Fibroblast of skin of back (primary cell): ENCODE measurements at regions not wholly inside any gene's neighbourhood (a gene's known extent, or its start where the extent isn't known, plus 50 kb on each side); places are given as distances from the start of the nearest gene placed in this dataset.
"Not testable (repeated sequence)": the region's sequence is repeated elsewhere in the genome, so short reads cannot be mapped to it uniquely, and the experiment has no call there.

Experiments
- DNase-seq: peaks from one replicate; pipeline ENCODE4 v3.0.0-alpha.2; 2013

GRCh38 chr7:16369855-16370254 is 51.5 kb downstream of the CRPPA start:
- DNase-seq = no peak

- not testable (repeated sequence) for DNase-seq
These were observed 52.0 kb downstream of the CRPPA start for GRCh38 chr7:16369309-16369708.

- no peak for DNase-seq
These were observed 52.5 kb downstream of the CRPPA start for GRCh38 chr7:16368885-16369284.

DNA sequence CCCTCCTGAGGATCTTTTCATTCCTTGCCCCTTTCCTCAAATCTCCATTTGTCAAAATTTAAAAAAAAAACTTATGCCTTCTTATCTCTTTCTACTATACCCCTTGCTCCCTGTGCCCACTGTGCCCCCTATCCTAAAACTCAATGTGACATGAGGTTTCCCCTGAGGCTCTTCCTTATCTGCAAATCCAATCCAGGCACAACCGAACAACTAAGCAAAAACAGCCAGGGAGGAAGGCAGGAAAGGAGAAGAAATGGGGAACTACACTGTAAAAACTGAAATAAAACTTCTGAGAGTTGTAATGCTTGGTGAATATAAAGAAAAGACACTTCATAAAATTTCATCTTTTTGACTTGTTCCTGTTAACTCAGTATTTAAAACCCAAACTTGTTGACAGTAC is 54.2 kb downstream of the CRPPA start:
- no peak for DNase-seq

DNA sequence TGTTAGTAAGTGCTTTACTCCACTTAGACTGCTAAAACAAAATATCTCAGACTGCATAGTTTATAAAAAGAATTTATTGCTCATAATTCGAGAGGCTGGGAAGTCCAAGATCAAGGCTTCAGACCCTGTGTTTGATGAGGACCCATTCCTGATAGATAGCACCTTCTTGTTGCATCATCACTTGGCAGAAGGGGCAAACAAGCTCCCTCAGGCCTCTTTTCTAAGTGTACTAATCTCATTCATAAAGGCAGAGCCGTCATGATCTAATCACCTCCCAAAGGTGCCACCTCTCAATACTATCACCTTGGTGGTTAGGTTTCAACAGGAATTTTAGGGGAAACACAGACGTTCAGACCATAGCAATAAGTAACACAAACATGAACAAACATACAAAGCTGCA is 55.4 kb downstream of the CRPPA start:
- no peak for DNase-seq

- no peak for DNase-seq
These were observed 56.2 kb downstream of the CRPPA start for GRCh38 chr7:16365177-16365576.

GRCh38 chr7:16359216-16359615 is 62.1 kb downstream of the CRPPA start:
- DNase-seq = no peak

DNA sequence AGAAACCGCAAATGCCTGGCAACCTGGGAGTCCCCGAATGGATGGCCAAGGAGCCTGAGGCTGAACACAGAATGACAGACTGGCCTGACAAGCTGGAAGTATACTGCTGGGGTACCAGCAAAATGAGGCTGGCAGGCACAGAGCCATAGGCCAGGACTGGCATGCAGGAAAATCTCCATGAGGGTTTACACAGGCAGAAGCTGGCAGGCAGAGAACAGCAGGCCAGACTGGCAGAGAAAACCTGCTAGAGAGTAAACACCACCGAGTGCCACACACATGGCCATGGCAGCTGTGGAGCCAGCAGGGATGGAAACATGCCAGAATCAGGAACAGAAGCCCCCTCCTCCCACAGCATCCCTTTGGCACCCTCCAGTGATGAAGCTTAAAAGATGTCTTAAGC is 63.4 kb downstream of the CRPPA start:
- DNase-seq = no peak

DNA sequence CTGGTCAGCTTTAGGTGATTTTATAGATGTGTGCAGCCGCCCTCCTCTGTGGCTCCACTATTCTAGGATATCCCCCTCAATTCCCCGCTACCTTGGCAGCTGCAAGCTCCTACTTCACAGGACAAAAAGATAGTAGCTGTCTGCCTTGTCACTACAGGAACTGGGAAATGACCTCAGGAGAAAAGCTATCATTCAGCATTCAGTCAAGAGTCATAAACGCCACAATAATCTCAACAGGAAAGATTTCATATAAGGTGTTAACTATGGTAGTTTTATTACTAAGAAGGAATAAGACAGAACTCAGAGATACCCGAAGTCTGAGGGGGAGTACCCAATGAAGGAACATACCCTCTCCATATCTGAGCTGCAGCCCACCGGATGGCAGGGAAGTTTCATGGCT is 63.9 kb downstream of the CRPPA start:
- DNase-seq = no peak

GRCh38 chr7:16356301-16356958 is 64.9 kb downstream of the CRPPA start:
- DNase-seq = peak; percentile 70

DNA sequence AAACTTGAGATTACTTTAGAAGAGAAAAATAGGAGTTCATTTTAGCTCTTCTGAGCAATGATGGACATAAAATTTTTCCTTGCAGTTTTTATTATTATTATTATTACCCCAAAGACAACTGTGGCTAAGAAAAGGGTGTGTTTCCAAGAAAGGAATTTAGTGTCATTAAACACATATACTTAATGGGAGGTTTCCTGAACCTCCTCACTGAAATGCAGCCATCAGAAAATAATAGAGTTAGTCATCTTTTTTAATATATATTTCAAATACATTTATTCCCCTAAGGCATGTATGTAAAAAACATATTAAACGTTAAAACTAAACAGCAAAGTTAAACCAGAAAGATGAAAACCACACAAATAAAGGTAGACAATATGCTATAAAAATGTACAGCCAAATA is 66.8 kb downstream of the CRPPA start:
- DNase-seq = no peak

- no peak for DNase-seq
These were observed 68.1 kb downstream of the CRPPA start for GRCh38 chr7:16353226-16353625.

DNA sequence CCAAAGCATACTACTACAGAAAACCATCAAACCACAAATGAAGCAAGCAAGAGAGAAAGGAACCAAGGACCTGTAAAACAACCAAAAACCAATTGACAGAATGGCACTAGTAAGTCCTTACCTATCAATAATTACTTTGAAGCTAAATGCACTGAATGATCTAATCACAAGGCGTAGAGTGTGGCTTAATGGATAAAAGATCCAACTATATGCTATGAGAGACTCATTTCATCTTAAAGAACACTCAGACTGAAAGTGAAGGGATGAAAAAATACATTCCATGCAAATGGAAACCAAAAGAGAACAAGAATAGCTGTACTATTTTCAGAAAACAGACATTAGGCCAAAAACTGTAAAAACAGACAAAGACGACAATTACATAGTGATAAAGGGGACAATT is 70.7 kb downstream of the CRPPA start:
- no peak for DNase-seq

- no peak for DNase-seq
These were observed 73.1 kb downstream of the CRPPA start for GRCh38 chr7:16348251-16348650.

- peak; percentile 31 for DNase-seq
These were observed 73.5 kb downstream of the CRPPA start for GRCh38 chr7:16347827-16348192.

DNA sequence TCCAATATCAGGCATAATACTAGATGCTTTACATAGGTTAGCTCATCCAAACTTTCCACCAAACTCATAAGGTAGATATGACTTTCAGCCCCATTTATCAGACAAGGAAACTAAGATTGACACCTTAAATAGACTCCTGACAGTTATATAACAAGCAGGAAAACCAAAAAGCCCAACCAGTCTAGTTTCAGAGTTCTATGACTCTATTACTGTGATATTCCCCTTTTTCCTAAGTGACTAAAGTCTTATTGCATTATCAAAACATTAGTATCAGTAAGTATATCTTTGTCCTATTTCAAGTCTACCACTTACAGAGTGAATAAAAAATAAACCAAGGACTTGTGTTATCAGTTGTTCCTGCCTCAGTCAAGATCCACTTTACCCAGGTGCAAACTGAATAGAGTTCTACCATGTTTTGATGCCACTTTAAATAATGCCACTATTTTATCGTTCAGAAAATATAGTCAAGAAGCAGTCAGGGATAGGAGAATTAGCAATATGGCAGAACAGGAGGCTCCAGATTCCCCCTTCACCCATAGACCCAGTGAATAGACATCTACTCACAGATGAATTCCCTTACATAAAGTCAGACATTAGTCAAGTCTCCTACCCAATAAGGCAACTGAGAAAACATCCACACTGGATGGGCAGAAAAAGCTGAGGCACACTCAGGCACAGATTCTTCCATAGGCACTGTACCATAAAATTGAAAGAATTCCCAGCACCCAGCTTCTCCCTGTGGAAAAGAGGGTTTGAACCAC is 74.1 kb downstream of the CRPPA start:
- DNase-seq = peak; percentile 57

DNA sequence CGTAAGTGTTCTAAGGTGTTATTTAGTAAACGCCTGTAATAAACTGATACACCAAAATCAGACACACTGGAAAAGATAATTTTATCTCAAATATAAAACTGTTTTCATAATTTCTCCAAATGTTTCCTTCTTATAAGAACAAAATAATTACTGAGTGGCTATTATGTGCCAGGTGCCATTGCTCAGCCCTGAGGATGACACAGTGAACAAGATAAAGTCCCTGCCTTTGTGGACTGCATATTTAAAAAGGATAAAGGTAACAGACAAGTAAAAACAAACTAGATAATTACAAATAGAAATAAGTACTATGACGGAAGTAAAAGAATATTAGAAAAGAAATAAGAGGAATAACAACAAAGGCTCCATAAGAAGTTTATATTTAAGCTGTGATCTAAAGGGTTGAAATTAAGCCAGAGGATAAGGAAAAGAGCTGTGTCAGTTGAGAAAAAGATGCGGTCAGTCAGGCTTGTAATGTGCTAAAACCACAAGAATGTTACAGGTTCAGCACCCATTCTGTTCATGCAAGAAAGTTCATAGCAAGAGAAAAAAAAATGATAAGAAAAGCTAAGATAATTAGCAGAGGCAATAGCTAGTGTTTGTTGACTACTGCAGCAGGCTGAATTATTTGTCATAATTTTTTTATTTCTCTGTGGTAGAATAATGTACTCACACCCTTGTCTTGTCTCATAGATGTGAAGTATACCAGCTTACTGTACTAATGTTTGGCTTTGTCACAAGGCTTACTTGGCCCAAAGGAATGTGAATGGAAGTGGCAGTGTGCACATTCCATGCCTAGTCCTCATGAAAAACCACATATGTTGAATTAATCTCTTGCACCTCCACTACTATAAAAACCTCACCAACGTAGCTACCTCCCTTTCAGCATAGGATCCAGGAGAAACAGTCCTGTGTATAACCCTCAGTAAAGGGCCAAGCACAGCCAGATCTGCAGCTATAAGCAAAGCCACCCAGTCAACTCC is 75.1 kb downstream of the CRPPA start:
- DNase-seq = peak; percentile 91

- DNase-seq = no peak
These were observed 76.4 kb downstream of the CRPPA start for GRCh38 chr7:16344927-16345326.

DNA sequence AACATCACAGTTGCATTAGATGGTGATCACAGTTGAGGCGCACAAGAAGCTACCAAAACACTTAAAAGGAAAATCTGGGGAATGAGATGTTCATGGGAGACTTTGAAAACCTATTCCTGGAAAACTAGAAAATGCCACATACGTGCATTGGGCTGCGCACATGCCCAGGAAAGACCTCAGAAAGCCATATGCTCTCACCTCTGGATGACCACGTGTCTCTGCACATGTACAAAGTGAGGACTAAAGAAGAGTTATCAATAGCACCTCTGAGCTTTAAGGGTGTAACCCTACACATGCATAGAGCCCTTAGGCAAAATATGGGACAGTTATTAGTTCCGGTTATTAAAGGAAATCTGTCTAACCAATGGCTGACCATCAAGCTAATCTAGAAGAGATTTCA is 77.7 kb downstream of the CRPPA start:
- DNase-seq = no peak

DNA sequence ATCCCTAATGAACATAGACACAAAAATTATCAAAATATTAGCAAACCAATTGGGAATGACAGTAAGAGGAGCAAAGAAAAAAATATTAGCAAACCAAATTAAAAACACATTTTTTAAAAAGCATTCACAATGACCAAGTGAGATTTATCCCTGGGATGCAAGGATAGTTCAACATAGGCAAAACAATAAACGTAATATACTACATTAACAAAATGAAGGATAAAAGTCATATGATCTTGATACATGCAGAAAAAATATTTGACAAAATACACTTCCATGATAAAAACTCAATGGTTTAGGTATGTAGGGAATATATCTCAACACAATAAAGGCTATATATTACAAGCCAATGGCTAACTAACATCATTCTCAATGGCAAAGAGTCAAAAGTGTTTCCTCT is 83.3 kb downstream of the CRPPA start:
- no peak for DNase-seq

GRCh38 chr7:16326106-16326505 is 95.2 kb downstream of the CRPPA start:
- no peak for DNase-seq

- no peak for DNase-seq
These were observed 98.0 kb downstream of the CRPPA start for GRCh38 chr7:16323313-16323712.

- DNase-seq = no peak
These were observed 101.2 kb downstream of the CRPPA start for GRCh38 chr7:16320099-16320660.
